ENCODE measurements at regions not wholly inside any gene's neighbourhood (a gene's known extent, or its start where the extent isn't known, plus 50 kb on each side); places are given as distances from the start of the nearest gene placed in this dataset.

- DNase-seq: no peak
Observed at GRCh38 chr6:167442796-167443680, 118.2 kb downstream of the TTLL2 start.

DNA sequence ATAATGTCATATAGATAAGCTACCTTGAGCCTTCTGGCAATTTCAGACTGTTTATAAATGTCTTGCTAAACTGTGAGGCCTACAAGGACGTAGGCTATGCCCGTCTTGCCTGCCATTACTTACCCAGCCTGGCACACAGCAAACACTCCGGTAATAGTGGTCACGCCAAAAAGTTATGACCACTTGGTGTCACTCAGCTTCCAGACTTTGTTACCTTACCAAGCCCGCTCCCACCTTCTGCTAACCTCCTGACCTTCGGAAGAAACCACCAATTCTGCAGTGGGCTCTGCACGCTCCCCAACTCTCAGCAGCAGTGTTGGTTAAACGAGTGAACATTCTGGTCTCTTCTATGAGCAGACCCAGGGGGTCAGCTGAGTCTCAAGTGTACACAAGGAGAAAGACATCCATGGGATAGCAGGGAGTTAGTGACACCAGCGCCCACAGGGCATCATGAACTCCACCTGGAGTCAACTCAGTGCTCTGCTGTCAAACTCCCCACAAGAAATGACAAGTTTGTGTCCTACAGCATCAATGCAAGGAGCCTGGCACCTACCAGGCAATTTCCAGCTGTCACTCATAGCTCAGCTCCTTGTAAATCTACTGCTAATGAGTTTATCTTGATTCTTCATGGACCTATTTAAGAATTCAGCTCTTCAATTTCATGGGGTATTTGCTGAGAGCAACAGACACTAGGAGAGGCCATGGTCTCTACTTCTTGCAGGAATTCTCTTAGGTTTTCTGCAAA is 119.9 kb downstream of the TTLL2 start:
- DNase-seq: no peak

- no peak for DNase-seq
Observed at GRCh38 chr6:167445568-167445967, 120.7 kb downstream of the TTLL2 start.

- no peak for DNase-seq
Observed at GRCh38 chr6:167446046-167446445, 121.2 kb downstream of the TTLL2 start.

GRCh38 chr6:167446971-167447370 is 122.1 kb downstream of the TTLL2 start:
- DNase-seq: no peak

- DNase-seq: no peak
Observed at GRCh38 chr6:167448378-167448777, 123.5 kb downstream of the TTLL2 start.

DNA sequence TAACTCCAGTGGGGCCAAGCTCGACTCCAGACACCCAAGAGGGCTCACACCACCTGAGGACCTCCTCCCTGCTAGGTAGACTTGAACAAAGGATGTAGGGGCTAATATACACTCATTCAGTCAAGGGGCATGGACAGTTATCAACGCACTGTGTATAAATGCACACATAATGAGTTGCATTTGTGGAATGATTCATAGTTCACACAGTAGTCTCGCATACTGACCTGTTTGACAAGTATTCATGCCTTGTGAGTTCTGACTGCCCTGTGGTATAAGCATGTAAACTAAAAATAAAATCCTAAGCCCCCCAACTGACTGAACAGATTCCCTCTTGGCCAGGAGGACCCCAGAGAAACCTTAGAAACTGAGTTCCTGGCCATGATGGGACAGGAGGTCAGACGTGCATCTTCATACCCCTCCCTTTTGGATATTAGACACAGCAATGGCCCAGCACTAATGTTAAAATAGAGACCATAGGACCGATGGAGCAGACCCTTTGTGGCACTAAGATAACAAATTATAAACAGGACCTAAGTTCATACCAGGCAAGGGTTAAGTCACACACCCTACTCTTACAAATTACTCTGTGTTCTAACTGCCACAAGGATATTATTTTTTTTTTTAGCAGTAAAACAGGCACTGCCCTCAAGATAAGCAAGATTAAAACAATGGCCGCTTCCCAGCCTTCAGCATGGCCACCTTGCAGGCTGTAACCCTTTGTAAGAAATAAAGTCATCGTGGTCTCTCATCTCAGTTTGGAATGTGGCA is 124.4 kb downstream of the TTLL2 start:
- no peak for DNase-seq

DNA sequence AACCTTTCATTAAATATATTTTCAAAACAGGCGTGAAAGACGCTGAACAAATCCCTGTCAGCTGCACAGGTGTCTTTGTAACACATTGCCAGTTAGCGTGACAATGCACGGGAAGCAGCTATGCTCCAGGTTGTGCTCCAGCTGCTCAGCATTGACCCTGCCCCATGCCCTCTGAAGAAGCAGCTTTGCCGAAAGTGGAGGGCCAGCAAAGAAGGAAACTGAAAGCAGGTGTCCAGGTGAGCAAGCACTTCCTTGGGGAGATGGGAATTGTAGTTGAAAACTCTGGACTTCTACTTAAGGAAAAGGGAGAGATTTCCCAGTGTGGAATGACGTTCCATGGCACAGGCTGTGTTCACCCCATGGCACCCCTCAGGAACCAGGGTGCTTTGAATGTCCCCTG is 125.7 kb downstream of the TTLL2 start:
- no peak for DNase-seq

DNA sequence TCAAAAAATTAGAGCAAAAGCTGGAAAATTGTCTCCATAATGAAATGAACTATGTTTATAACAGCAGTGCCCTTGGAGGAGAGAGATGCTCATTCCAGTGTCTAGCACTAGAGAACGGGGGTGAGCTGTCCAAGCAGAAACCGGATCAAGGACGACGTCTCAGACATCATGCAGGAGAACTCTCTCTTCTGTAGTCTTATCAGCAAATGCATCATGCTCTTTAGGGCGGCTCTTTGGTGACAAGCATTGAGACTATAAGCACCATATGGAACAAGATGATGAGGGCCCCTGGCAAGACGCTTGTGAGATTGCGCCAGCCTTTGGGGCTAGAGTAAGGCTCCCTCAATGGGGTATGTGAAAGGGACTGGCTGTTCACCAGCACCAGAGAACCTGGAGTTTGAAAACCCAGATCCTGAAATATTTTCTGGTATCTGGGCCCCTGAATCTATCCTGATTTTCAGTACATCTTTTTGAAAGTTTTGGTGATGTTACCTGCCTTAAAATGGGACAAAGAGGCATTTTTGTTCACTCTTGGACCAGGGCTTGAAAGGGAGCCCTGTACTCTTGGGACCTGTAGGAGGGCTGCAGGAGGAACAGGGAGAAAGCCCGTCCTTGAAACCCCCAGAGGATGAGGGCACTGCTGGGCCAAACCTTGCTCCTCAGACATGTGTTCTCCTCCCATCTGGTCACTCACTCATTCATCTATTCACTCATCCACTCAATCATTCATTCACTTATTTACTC is 127.6 kb downstream of the TTLL2 start:
- DNase-seq: no peak

- DNase-seq: no peak
Observed at GRCh38 chr6:167453082-167453446, 128.2 kb downstream of the TTLL2 start.

GRCh38 chr6:167454003-167454402 is 129.1 kb downstream of the TTLL2 start:
- DNase-seq: no peak

DNA sequence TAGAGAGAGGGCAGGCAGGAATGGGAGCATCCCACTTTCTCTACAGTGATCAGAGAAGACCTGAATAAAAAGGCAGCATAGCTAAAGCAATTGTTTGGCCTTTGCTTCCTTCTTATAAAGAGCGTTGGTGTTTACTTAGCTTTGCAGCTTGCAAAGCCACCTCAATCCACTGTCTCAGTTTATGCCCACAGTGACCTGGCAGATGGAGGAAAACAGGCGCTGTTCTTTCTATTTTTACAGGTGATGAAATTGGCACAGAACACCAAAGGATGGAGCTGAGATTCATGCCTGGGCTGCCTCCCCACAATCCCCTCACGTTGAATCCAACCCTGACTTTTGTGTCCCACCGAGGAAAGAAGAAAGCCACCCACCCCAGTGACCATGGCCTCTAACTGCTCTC is 130.5 kb downstream of the TTLL2 start:
- no peak for DNase-seq

DNA sequence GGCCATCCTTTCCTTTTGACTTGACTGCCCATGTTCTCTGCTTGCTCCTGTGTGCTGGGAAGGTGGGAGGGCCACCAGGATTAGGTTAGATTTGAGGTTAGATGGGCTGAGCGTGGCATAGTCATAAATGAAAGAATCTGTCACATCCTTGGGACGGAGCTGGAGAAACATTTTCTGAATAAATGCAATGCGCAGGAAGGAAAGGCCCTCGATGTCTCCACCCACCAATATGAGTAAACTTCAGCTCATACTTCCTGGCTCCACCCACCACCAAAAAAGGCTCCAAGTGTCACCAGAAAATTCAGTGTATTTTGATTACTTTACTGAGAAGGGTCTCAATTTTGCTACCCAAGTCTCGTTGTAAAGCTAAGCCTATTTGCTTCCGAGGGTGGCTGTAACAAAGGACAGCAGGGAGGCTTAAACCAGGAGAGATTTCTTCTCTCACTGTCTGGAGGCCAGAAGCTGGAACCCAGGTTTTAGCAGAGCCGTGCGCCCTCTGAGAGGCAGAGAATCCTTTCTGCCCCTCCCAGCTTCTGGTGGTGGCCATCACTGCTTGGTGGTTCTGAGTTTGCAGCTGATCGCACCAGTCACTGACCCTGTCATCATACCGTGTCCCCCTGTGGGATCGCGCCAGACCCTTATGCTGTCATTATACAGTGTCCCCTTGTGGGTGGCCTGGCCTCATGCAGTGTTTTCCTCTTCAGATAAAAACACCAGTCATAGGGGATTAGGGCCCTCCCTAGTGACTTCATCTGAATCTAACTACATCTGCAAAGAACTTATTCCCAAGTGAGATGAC is 137.8 kb downstream of the TTLL2 start:
- DNase-seq: no peak

DNA sequence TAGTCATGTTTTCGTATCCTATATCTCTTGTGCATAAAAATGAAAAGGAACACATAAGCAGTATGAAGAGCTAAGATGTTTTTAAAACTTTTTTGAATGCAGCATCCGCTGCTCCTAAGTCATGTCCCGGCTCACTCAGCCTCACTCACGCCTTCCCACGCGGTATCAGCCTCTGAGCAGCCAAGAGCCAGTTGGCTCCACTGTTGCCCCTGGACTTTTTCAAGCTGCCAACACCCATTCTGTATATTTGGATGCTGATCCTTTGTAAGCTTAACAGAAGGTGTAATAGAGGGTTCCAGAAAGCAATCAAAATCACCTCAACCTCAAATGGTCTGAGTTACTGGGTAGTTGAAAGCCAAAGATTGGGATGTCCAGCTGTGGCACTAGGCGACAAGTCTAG is 139.3 kb downstream of the TTLL2 start:
- DNase-seq: no peak

DNA sequence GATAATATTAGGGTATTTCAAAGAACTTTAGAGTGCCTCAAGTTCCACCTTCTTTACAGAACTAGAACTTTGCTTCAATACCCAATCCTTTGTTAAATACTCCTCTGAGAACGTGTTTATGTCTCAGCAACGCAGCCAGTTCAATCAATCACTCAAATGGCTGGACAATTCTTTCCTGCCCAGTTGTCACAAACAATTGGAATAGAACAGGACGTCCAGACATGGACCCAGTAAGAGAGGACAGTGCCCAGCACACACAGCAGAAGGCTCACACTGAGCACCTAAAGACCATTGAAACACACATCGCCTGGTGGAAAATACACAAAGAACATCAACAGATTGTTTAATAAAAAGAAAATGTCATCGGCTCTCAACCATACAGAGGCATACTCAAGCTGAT is 140.6 kb downstream of the TTLL2 start:
- DNase-seq: no peak

DNA sequence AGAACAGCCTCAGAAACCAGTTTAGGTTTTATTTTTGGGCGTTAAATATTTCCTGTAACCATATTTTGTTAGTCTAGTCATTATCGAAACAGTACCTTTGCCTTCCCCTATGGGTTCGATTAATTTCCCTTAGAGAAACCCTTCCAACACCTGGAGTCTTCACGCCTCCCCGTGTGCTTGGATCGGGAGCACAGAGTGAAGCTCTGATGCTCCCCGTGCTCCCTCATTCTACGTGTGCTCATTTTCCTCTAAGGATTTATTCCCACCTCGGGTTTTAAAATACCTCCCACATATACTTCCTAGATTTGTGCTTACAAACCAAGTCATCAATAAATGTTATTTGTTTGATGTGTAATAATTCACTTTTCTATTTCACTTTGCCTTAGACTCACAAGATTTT is 142.4 kb downstream of the TTLL2 start:
- no peak for DNase-seq

GRCh38 chr6:167467793-167468431 is 143.0 kb downstream of the TTLL2 start:
- DNase-seq: no peak

- no peak for DNase-seq
Observed at GRCh38 chr6:167469101-167469500, 144.2 kb downstream of the TTLL2 start.

DNA sequence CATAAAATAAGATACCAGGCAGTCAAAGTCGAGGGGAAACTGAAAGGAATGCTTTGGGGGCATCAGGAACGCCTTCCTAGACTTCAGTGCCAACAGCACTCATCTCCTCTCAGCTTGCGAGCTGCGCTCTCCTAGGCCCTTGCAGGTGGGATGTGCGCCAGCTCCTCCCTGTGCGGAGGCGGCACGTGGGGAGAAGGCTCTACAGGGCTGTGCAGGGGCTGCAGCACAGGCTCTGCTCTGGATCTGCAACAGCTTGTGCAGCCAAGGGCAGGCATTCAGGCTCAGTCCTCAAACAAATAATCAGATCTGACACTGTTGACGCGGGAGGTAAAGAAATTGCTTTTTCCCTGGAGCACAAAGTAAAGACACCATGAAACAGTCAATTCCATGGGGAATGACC is 144.8 kb downstream of the TTLL2 start:
- no peak for DNase-seq

GRCh38 chr6:167470101-167470835 is 145.4 kb downstream of the TTLL2 start:
- DNase-seq: no peak

Measured in tongue (tissue), 1 donor.